Stomach (tissue), 4 donors: ENCODE measurements at regions not wholly inside any gene's neighbourhood (a gene's known extent, or its start where the extent isn't known, plus 50 kb on each side); places are given as distances from the start of the nearest gene placed in this dataset.

Experiments used
- EP300 ChIP-seq: sonication (generic); formaldehyde crosslinking; IDR thresholded peaks from one replicate; pipeline ENCODE4 v1.6.1; 2017; ENCODE audit warnings: antibody characterized with exemption
- POLR2A ChIP-seq, 4 donors: fragments of 450-650 bp; IDR thresholded peaks; one replicate each; pipeline ENCODE4 v1.6.1; 2016; ENCODE audit warnings: antibody characterized with exemption in 4 of 4, control low read depth in 2 of 4, mild to moderate bottlenecking in 1 of 4, moderate library complexity in 1 of 4
- TF ChIP-seq, protein P1 (sequence below), 7 experiments: fragments of 450-650 bp in 4 of 7; fragments of 200-600 bp in 3 of 7; sonication (generic) in 3 of 7; IDR thresholded peaks; one replicate each; pipeline ENCODE4 v1.5.1; 2016 to 2019; ENCODE audit warnings: antibody characterized with exemption in 7 of 7, control low read depth in 2 of 7, mild to moderate bottlenecking in 1 of 7

DNA sequence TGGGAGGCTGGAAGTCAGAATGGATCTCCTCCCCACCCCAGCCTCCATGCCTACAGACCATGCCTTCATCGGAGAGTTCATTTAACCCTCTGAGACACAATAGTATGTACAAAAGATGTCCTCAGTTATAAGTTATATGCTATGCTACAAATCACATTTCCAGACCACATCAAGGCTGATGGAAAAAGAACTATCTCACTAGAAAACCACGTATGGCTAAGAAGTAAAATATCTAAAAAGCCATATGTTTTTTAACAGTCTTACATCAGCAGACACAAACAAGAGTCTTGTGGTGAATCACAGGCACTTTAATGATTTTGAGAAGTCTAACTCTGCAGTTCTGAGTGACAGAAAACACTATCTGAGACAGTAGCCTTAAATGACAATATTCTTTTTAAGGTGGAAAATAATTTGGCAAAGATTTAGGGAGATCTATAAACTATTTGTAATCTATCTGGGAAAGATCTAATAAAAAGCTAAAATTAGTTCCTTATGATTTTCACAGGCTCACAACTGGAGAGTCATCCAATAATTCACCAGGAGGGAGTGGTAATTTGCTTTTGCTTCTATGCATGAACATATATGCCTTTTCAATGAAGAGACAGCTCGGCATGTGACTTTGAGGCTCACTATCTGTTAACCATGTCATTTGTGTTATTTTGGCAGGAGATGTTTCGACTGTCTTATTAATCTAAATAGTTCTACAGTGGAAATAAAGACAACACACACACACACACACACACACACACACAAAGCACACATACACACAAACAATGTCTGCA lies 197.5 kb downstream of the IRS1 start:
- TF ChIP-seq, protein P1, sequence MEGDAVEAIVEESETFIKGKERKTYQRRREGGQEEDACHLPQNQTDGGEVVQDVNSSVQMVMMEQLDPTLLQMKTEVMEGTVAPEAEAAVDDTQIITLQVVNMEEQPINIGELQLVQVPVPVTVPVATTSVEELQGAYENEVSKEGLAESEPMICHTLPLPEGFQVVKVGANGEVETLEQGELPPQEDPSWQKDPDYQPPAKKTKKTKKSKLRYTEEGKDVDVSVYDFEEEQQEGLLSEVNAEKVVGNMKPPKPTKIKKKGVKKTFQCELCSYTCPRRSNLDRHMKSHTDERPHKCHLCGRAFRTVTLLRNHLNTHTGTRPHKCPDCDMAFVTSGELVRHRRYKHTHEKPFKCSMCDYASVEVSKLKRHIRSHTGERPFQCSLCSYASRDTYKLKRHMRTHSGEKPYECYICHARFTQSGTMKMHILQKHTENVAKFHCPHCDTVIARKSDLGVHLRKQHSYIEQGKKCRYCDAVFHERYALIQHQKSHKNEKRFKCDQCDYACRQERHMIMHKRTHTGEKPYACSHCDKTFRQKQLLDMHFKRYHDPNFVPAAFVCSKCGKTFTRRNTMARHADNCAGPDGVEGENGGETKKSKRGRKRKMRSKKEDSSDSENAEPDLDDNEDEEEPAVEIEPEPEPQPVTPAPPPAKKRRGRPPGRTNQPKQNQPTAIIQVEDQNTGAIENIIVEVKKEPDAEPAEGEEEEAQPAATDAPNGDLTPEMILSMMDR (IDR thresholded peaks at IDR 0.05): no peak
- TF ChIP-seq EP300 (no peak), POLR2A (IDR thresholded peaks at IDR 0.05) (no peak)
